ENCODE measurements at regions not wholly inside any gene's neighbourhood (a gene's known extent, or its start where the extent isn't known, plus 50 kb on each side); places are given as distances from the start of the nearest gene placed in this dataset.

DNA sequence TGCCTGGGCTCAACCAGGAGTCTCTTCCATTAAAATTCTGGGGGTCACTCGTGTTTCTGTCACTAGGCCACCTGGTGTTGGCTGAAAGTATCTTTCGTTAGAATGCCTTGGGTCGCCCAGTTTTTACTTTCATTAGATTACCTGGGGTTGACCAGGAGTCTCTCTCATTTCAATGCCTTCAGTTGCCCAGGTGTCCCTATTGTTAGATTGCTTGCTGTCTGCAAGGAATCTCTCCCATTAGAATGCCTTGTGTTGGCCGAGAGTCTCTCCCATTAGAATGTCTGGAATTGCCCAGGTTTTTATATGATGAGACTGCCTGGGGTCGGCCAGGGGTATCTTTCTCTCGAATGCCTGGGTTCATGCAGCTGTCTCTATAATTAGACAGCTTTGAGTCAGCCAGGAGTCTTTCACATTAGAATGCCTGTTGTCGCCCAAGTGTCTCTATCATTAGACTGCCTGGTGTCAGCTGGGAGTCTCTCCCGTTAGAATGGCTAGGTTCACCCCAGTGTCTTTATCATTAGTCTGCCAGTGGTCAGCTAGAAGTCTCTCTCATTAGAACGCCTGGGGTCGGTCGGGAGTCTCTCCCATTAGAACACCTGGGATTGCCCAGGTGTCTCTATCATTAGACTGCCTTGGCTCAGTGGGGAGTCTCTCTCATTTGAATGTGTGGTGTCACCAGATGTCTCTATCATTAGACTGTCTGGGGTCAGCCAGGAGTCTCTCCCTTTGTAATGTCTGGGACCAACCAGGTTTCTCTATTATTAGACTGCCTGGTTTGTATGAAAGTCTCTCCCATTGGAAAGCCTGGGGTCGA is 1446.8 kb downstream of the UQCRFS1 start:
- TF ChIP-seq, protein P1, sequence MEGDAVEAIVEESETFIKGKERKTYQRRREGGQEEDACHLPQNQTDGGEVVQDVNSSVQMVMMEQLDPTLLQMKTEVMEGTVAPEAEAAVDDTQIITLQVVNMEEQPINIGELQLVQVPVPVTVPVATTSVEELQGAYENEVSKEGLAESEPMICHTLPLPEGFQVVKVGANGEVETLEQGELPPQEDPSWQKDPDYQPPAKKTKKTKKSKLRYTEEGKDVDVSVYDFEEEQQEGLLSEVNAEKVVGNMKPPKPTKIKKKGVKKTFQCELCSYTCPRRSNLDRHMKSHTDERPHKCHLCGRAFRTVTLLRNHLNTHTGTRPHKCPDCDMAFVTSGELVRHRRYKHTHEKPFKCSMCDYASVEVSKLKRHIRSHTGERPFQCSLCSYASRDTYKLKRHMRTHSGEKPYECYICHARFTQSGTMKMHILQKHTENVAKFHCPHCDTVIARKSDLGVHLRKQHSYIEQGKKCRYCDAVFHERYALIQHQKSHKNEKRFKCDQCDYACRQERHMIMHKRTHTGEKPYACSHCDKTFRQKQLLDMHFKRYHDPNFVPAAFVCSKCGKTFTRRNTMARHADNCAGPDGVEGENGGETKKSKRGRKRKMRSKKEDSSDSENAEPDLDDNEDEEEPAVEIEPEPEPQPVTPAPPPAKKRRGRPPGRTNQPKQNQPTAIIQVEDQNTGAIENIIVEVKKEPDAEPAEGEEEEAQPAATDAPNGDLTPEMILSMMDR (IDR thresholded peaks at IDR 0.05; ENCODE audit: unreplicated experiment) = no peak
- no peaks in the 10 kb centered on the region for H3K4me1 Mint-ChIP-seq (ENCODE audit: low read depth, unreplicated experiment)
- no peaks in the 10 kb centered on the region for H3K27me3 Mint-ChIP-seq (ENCODE audit: unreplicated experiment)
- intact Hi-C loops (cut with micrococcal nuclease; ENCODE audit: unreplicated experiment) = no loop called here
- H3K4me3 Mint-ChIP-seq (ENCODE audit: low read depth, unreplicated experiment) = no peak overlapping the region
- no peaks in the 10 kb centered on the region for H3K36me3 Mint-ChIP-seq (ENCODE audit: insufficient read depth, unreplicated experiment)
- DNase-seq = no peak
- H3K9me3 Mint-ChIP-seq (ENCODE audit: low read depth, unreplicated experiment) = peaks cover 19% of the 10 kb centered on the region
- BruUV-seq (replicated peaks) = no TSS peak
- CTCF ChIA-PET = no interaction called here
- H3K27ac Mint-ChIP-seq (ENCODE audit: unreplicated experiment) = no peak overlapping the region

DNA sequence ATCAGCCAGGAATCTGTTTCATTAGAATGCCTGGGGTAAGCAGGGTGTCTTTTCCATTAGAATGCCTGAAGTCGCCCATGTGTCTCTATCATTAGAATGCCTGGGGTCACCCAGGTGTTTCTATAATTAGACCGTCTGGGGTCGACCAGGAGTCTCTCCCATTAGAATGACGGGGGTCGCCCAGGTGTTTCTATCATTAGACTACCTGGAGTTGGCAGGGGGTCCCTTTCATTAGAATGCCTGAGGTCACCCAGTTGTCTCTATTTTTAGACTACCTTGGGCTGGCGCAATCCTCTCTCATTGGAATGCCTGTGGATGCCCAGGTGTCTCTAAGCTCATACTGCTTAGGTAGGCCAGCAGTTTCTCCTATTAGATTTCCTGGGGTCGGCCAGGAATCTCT is 1447.6 kb downstream of the UQCRFS1 start:
- Mint-ChIP-seq H3K9me3 (ENCODE audit: low read depth, unreplicated experiment) (peaks cover 23% of the 10 kb centered on the region), H3K36me3 (ENCODE audit: insufficient read depth, unreplicated experiment) (no peaks in the 10 kb centered on the region), H3K4me1 (ENCODE audit: low read depth, unreplicated experiment) (no peaks in the 10 kb centered on the region), H3K27me3 (ENCODE audit: unreplicated experiment) (no peaks in the 10 kb centered on the region), H3K4me3 (ENCODE audit: low read depth, unreplicated experiment) (no peak overlapping the region), H3K27ac (ENCODE audit: unreplicated experiment) (no peak overlapping the region)
- intact Hi-C loops (cut with micrococcal nuclease; ENCODE audit: unreplicated experiment) = no loop called here
- BruUV-seq (replicated peaks) = no TSS peak
- DNase-seq = no peak
- TF ChIP-seq, protein P1 (IDR thresholded peaks at IDR 0.05; ENCODE audit: unreplicated experiment) = no peak
- CTCF ChIA-PET = no interaction called here

DNA sequence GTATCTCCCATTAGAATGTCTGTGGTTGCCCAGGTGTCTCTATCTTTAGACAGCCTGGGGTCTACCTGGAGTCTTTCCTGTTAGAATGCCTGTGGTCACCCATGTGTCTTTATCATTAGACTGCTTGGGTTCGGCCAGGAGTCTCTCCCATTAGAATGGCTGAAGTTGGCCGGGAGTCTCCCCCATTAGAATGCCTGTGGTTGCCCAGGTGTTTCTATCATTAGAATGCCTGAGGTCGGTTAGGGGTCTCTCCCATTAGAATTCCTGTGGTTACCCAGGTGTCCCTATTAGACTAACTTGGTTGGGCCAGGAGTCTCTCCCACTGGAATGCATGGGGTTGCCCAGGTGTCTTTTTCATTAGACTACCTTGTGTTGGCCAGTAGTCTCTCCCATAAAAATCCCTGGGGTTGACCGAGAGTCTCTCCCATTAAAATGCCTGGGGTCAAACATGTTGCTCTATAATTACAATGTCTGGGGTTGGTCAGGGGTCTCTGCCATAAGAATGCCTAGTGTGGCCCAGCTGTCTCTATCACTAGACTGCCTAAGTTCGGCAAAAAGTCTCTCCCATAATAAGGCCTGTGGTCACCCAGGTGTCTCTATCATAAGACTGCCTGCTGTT is 1448.7 kb downstream of the UQCRFS1 start:
- CTCF ChIA-PET = no interaction called here
- H3K27me3 Mint-ChIP-seq (ENCODE audit: unreplicated experiment) = no peaks in the 10 kb centered on the region
- BruUV-seq (replicated peaks) = no TSS peak
- no peak for DNase-seq
- intact Hi-C loops (cut with micrococcal nuclease; ENCODE audit: unreplicated experiment) = no loop called here
- H3K9me3 Mint-ChIP-seq (ENCODE audit: low read depth, unreplicated experiment) = peaks cover 21% of the 10 kb centered on the region
- H3K36me3 Mint-ChIP-seq (ENCODE audit: insufficient read depth, unreplicated experiment) = no peaks in the 10 kb centered on the region
- TF ChIP-seq, protein P1 (IDR thresholded peaks at IDR 0.05; ENCODE audit: unreplicated experiment) = no peak
- no peak overlapping the region for H3K4me3 Mint-ChIP-seq (ENCODE audit: low read depth, unreplicated experiment)
- no peaks in the 10 kb centered on the region for H3K4me1 Mint-ChIP-seq (ENCODE audit: low read depth, unreplicated experiment)
- H3K27ac Mint-ChIP-seq (ENCODE audit: unreplicated experiment) = no peak overlapping the region

DNA sequence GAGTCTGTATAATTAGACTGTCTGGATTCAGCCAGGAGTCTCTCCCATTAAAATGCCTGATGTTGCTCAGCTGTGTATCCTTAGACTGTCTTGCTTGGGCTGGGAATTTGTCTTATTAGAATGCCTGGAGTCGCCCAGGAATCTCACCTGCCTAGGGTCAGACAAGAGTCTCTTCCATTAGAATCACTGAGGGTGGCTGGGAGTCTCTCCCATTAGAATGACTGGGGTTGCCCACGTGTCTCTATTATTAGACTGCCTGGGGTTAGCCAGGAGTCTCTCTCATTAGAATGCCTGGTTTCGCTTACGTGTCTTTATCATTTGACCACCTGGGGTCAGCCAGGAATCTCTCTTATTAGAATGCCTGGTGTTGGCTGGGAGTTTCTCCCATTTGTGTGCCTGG is 1450.0 kb downstream of the UQCRFS1 start:
- peaks cover 24% of the 10 kb centered on the region for H3K9me3 Mint-ChIP-seq (ENCODE audit: low read depth, unreplicated experiment)
- CTCF ChIA-PET = no interaction called here
- DNase-seq = no peak
- H3K27me3 Mint-ChIP-seq (ENCODE audit: unreplicated experiment) = no peaks in the 10 kb centered on the region
- H3K36me3 Mint-ChIP-seq (ENCODE audit: insufficient read depth, unreplicated experiment) = no peaks in the 10 kb centered on the region
- BruUV-seq (replicated peaks) = no TSS peak
- no peak overlapping the region for H3K4me3 Mint-ChIP-seq (ENCODE audit: low read depth, unreplicated experiment)
- H3K4me1 Mint-ChIP-seq (ENCODE audit: low read depth, unreplicated experiment) = no peaks in the 10 kb centered on the region
- intact Hi-C loops (cut with micrococcal nuclease; ENCODE audit: unreplicated experiment) = no loop called here
- no peak overlapping the region for H3K27ac Mint-ChIP-seq (ENCODE audit: unreplicated experiment)
- TF ChIP-seq, protein P1 (IDR thresholded peaks at IDR 0.05; ENCODE audit: unreplicated experiment) = no peak

All from Calu3 (cell line).